GM12865 (cell line): ENCODE measurements at regions not wholly inside any gene's neighbourhood (a gene's known extent, or its start where the extent isn't known, plus 50 kb on each side); places are given as distances from the start of the nearest gene placed in this dataset.

Source experiments
- DNase-seq: peaks from one replicate; pipeline ENCODE4 v3.0.0; 2010; ENCODE audit warnings: low read depth
- H3K4me3 ChIP-seq: 2 replicates; pipeline ENCODE4 v1.5.1; 2011; ENCODE audit warnings: mild to moderate bottlenecking, low read depth, low read length, control low read depth
- CTCF ChIP-seq: IDR thresholded peaks from 2 replicates; pipeline ENCODE4 v1.5.1; 2011; ENCODE audit warnings: low read length, control low read depth, low read depth, inconsistent platforms; ENCODE audit not compliant: insufficient read depth; ENCODE audit errors: missing control alignments

- no peak for TF ChIP-seq CTCF
- DNase-seq, result no peak
- H3K4me3 ChIP-seq, result no peak overlapping the region
Observed at GRCh38 chr9:71590362-71590761, 178.0 kb downstream of the CEMIP2 start.

- TF ChIP-seq CTCF, result no peak
- DNase-seq, result no peak
- no peak overlapping the region for H3K4me3 ChIP-seq
Observed at GRCh38 chr9:71589612-71590011, 178.7 kb downstream of the CEMIP2 start.

- no peak for TF ChIP-seq CTCF
- no peak overlapping the region for H3K4me3 ChIP-seq
- DNase-seq, result no peak
Observed at GRCh38 chr9:71587576-71588362, 180.5 kb downstream of the CEMIP2 start.

GRCh38 chr9:71583792-71584191 is 184.5 kb downstream of the CEMIP2 start:
- no peak for TF ChIP-seq CTCF
- H3K4me3 ChIP-seq, result no peak overlapping the region
- DNase-seq, result no peak

- H3K4me3 ChIP-seq, result no peak overlapping the region
- TF ChIP-seq CTCF, result no peak
- no peak for DNase-seq
Observed at GRCh38 chr9:71582347-71582746, 186.0 kb downstream of the CEMIP2 start.

GRCh38 chr9:71581101-71581500 is 187.2 kb downstream of the CEMIP2 start:
- TF ChIP-seq CTCF, result no peak
- no peak overlapping the region for H3K4me3 ChIP-seq
- DNase-seq, result no peak

- no peak for TF ChIP-seq CTCF
- H3K4me3 ChIP-seq, result no peak overlapping the region
- DNase-seq, result no peak
Observed at GRCh38 chr9:71571186-71571585, 197.1 kb downstream of the CEMIP2 start.
